ENCODE measurements at regions not wholly inside any gene's neighbourhood (a gene's known extent, or its start where the extent isn't known, plus 50 kb on each side); places are given as distances from the start of the nearest gene placed in this dataset.

GRCh38 chr3:184443364-184443763, 63.5 kb downstream of the CHRD start:
- no peak for TF ChIP-seq POLR2A (IDR thresholded peaks at IDR 0.05)
- no peak for TF ChIP-seq CTCF (IDR thresholded peaks at IDR 0.05)
